Suppressor macrophage treated with lipopolysaccharide for 4 hours (primary cell): ENCODE measurements at regions not wholly inside any gene's neighbourhood (a gene's known extent, or its start where the extent isn't known, plus 50 kb on each side); places are given as distances from the start of the nearest gene placed in this dataset.
A peak's percentile ranks its signal among the peaks of the same experiment; 100 is the strongest.
"Not testable (repeated sequence)": the region's sequence is repeated elsewhere in the genome, so short reads cannot be mapped to it uniquely, and the experiment has no call there.

Source experiments
- DNase-seq: peaks from one replicate; pipeline ENCODE4 v3.0.0-alpha.2; 2020

DNA sequence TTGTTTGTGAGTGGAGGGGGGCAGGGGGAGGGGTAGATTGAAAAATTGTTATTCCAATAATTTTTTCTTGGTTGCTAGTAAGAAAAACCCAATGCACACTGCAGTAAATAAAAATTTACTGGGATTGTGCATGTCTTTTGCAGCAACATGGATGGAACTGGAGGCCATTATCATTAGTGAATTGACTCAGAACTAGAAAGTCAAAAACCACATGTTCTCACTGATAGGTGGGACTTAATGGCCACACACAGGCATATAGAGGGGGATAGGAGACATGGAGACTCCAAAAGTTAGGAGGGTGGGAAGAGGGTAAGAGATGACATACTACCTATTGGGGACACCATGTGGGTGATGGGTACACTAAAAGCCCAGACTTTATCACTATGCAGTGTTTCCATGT is 67.2 kb downstream of the BUB3 start:
- DNase-seq = no peak

GRCh38 chr10:123222832-123223231 is 68.6 kb downstream of the BUB3 start:
- DNase-seq = no peak

DNA sequence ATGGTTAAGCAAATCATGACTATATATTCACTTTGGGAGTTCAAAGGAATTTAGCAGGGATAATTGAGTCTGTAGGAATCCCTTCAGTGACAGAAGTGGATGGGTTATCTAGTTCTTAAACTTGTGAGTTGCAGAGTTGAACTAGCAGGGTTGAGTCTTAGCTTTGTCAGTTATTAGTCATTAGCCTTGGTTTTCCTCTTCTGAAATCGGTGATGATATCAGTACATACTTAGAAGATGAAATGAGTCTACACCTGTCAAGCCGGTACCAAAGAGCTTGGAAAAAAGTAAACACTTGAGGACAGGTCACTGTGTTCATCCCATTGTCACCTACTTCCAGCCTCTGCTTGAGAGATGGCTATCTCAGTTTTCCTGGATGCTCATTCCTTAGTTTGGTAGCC is 73.5 kb downstream of the BUB3 start:
- DNase-seq = no peak

GRCh38 chr10:123229927-123230630 is 75.9 kb downstream of the BUB3 start:
- DNase-seq = no peak

DNA sequence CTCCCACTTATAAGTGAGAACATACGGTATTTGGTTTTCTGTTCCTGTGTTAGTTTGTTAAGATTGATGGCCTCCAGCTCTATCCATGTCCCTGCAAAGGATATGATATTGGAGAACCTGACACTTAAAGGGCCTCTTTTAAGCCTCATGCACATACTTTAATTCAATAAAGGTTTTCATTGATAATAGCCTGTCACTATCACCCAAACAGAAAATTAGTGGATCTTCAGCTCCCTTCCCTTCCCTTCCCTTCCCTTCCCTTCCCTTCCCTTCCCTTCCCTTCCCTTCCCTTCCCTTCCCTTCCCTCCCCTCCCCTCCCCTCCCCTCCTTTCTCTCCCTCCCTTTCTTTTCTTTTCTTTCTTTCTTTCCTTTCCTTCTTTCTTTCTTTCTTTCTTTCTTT is 78.7 kb downstream of the BUB3 start:
- not testable (repeated sequence) for DNase-seq

- DNase-seq = not testable (repeated sequence)
Measured at GRCh38 chr10:123235014-123235413, 80.8 kb downstream of the BUB3 start.

DNA sequence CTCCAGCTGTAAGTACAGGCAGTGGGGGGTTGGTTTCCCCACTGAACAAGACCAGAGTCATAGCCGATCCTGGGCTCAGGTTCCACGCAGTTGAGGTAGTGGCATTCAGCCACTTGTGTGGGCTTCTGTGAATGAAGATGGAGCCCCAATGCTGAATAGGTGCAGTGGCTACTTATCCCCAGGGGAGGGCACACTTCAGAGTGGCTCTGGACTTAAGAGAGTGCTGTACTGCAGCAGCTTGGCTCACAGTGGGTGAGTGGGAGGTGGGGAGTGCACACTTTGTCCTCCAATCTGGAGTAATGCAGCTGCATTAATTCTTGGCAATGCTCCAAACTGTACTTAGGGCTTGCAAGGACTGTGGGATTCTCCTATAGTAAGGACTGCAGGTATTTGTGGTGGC is 81.9 kb downstream of the BUB3 start:
- peak; percentile 1 for DNase-seq

- no peak for DNase-seq
Measured at GRCh38 chr10:123240250-123240649, 86.0 kb downstream of the BUB3 start.

GRCh38 chr10:123240776-123241175 is 86.6 kb downstream of the BUB3 start:
- no peak for DNase-seq

DNA sequence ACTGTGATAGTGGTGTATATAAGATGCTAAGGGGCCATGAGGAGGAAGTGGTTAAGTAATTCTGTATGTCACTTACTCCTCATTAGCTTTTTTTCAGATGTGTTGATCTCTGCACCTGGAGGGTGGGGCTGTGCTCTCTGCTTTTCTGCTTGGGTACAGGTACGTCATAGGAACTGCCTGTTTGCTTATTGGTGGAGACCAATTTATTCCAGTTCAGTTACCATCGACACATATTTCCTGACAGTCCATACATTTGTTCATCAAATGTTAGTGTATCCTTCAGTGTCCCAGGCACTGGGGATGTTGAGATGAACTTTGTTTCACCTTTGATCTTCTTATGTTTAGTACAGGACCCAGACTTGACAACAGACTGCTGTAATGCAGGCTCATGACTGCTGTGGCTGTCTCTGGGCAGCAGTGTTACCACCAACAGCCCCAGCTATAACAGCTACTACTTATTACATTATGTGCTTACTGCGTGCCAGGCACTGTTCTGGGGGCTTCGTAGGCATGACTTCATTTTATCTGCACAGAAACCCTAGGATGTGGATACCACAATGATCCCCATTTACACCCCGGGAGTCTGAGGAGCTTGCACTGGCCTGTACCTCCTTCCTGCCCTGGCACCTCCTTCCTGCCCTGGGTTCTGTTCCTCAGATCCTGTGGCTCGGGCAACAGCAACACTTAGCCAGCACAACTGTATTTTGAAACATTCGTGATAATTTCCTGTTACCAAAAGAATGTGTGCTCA is 87.4 kb downstream of the BUB3 start:
- DNase-seq = no peak

DNA sequence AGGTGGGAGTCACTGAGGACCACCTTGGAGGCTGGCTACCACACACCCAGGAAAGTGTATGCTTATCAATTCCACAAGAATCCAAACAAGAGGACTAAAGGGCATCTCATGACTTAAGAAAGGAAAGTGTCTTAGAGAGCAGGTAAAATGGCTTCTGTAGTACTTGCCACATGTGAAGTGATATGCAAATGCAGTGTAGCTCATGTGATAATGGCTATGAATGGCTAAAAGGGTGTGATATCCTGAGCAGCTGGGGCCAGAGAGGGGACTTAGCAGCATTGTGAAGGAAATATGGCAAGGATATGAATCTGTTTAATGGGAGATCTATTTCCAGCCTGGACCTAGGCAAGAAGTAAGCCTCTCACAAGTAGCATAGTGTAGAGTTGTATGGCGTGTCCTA is 90.5 kb downstream of the BUB3 start:
- no peak for DNase-seq

DNA sequence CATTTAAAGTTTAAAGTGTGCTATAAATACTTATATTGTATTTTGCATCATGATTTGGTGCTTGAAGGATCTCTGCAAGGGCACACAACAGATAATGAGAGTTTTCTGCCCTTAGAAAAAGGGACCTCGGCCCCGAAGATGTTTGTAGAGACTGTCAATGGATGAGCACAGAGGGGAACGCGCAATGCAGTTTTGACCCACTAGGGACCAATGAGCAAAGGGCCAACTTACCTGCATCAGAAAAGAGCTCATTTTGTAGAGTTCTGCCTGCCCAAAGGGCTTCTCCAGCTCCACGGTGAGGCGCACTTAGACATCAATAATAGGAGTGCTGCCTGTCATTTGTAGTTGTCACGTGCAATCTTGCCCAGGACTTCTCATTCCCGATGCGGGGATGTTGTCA is 91.1 kb downstream of the BUB3 start:
- no peak for DNase-seq

DNA sequence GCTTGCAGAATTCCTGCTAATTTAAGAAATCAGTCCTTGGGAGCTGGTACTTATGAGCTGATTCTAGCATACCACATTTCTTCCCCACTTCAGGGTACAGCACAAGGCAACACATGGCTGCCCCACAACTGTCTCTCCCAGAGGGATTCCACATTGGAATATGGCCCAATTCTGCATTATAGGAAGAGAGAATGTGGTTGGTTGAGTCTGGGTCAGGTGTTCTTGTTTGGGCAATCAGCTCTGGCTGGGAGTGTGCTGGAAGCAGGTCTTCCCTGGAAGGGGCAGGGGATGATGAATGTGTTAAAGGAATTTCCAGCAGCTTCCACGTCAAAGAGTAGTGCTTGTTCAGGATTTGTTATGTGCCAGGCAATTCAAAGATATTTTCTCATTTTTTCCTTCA is 95.7 kb downstream of the BUB3 start:
- no peak for DNase-seq

DNA sequence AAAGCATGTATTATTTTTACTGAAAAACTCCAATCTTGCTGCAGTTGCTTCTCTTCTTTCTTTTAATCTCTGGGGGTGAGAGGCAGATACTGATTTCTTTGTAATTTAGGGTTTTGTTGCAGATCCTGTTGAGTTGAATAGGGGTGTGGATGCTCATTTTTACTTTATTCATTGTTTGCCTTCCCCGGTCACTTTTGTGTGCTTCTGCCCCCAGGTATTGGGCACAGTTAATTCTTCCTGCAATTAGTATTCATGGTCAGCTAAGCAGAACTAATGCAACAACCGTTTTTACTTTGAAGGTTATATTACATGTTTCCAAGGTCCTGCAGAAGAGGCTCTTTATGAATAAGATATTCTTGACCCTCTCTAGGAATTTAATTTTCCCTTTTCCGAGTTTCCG is 96.4 kb downstream of the BUB3 start:
- no peak for DNase-seq

DNA sequence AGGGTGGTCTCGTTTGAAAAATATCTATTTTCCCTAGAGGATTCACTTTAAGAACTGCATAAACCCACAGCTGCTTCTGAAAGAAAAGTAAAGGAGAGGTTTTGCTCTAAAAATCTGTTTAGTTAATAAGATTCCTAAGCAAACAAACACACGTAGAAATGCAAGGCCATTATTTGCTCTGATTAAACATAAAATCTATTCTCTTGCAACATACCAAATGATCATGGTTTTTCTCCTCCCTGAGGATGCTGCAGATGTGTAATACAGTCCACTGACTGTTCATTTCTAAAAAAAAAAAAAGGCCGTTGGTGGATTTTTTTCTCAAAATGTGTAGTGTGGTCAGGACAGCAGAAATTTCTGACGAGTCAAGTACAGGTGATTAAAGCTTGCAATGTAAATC is 98.6 kb downstream of the BUB3 start:
- no peak for DNase-seq

DNA sequence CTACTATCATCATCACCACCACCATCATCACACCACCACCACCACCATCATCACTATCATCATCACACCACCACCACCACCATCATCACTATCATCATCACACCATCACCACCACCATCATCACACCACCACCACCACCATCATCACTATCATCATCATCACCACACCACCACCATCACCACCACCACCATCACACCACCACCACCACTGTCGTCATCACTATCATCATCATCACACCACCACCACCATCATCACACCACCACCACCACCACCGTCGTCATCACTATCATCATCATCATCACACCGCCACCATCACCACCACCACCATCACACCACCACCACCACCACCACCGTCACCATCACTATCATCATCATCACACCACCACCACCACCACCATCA is 100.1 kb downstream of the BUB3 start:
- not testable (repeated sequence) for DNase-seq

- no peak for DNase-seq
Measured at GRCh38 chr10:123257904-123258456, 103.8 kb downstream of the BUB3 start.

- no peak for DNase-seq
Measured at GRCh38 chr10:123259081-123259480, 104.9 kb downstream of the BUB3 start.

- no peak for DNase-seq
Measured at GRCh38 chr10:123259791-123260190, 105.6 kb downstream of the BUB3 start.

GRCh38 chr10:123262456-123262855 is 108.3 kb downstream of the BUB3 start:
- DNase-seq = no peak

DNA sequence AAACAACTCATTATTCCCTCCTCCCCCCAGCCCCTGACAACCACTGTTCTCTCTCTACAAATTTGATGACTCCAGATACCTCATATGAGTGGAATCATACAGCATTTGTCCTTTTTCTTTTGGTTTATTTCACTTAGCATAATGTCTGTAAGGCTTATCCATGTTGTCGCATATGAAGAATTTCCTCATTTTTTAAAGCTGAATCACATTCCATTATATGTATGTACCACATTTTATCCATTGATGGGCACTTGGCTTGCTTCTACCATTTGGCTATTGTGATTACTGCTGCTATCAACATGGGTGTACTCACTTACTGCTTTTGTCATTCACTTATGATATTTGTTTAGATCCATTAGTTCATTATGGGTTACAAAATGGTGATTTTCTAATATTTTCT is 112.8 kb downstream of the BUB3 start:
- no peak for DNase-seq

DNA sequence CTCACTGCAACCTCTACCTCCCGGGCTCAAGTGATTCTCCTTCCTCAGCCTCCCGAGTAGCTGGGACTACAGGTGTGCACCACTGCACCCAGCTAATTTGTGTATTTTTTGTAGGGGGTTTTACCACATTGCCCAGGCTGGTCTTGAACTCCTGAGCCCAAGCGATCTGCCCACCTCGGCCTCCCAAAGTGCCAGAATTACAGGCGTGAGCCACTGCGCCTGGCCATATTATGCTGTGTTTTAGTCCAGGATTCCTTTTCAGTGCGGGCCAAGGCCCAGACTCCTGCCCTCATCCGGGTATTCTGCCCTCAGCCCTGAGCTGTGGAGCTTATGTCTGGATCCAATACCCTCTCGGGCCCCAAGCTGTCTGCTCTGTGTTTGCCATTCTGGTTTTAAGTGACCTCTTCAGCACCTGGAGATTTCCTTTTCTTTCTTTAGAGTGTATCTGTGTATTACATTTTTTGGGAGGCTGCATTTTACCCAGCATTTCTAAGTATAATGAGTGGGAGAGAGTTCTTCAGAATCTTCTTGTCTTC is 114.9 kb downstream of the BUB3 start:
- DNase-seq = no peak

DNA sequence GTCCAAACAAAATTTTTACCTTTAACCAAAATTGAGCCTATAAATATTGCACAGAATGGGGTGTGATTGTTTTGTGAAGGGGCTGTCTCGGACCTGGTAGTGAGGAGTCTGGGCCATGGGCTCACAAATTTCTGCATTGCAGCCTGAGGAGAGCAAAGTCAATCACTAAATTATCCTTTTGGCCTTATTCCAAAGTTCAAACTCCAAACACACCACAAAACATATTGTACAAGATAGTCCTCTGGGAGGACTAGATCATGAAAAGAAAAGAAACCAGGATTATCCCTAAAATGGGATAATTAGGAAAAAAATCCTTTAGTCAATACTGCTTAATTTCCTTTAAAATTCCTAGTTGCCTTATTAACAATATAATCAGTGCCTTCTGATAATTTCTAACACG is 115.5 kb downstream of the BUB3 start:
- DNase-seq = no peak

- no peak for DNase-seq
Measured at GRCh38 chr10:123270221-123270620, 116.0 kb downstream of the BUB3 start.
